ENCODE measurements at regions not wholly inside any gene's neighbourhood (a gene's known extent, or its start where the extent isn't known, plus 50 kb on each side); places are given as distances from the start of the nearest gene placed in this dataset.

DNA sequence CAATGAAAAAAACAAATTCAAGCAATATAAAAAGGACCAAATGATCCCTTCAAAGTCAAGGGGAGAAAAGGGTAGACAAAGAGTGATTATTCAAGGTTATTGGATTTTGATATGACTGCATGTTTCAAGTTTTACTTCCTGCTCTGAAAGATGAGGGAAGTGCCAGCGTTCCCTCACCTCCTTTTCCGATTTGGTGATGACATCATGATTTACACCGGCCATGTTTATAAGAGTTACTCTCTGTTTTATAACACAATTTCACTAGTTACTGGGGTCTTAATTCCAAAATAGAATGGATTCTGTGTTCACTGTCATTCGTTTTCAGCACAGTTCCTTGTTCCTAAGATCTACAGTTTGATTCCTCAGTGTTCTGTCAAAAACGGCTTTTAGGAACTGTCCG is 60.5 kb upstream of the CPXM2 start:
- no peak for DNase-seq (ENCODE audit: low spot score)

DNA sequence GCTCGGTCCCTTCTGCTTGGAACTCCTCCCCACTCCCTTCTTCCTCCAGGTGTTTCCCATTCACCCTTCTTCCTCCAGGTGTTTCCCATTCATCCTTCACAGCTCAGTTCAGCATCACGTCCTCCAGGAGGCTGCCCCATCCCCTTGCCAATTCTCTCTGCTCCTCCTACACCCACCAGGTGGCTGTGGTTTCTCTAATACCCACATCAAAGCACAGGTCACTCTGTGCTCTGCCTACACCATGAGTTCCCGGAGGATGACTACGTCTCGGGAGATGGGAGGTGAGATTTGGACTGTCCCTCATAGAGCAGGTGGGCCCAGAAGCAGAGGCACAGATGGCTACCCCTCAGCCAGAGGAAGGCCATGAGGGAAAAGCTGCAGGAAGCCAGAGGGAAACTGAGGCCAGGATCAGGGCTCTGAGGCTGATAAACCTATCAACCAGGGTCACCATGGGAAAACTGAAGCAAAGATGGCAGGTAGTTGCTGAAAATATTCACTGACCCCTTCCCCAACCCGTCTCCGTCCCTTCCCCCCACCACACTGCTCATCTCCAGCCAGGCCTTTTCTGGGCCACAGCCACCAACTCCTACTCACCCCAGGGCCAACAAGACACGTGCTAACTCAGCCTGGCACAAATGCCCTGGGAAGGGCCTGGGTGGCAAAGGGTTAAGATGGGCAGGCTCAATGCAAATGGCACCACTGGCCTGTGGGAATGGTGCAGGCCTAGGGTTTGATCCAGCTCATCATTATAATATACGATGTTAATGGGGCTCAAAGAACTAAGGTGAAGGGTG is 56.6 kb upstream of the CPXM2 start:
- DNase-seq (ENCODE audit: low spot score), result no peak

DNA sequence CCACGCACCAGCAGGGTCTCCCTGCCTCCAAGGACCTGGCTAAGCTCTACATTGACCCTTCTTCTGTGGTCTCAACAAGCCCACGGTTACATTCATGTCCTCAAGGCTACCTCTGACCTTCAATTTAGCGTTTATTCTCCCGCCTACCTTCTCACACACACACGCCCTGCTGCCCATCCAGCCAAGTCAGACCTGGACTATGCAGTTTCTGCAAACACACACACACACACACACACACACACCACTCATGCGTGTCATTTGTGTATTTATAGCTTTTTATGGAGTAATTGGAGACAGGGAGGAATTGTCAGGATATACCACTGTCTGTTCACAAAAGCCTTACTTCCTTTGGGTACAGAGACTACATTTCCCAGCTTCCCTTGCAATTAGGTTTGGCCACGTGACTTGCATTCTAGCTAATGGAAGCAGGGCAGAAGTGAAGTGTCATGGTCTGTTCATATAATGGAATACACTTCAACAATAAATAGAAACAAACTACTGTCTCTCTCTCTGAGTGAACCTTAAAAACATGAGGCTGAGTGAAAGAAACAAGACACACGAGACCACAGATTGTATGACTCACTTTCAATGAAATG is 53.8 kb upstream of the CPXM2 start:
- peak; percentile 65 for DNase-seq (ENCODE audit: low spot score)

DNA sequence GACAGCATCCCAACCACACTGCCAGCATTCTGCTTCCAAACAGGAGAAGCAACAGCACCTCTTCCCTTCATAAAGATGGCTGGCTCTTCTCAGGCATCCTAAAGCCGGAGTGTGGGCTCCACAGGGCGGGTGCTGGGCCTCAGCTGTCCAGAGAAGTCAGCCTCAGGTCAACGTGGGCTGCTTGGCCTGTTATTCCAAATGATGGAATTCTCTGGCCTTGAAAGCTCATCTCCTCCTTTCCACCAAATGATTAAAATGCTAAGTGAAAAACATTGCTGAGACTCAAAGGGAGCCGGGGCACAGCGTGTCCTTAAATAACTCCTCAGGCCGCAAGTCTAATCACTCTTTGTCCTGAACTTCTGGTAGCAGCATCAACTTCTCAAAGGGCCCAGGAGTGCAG is 53.1 kb upstream of the CPXM2 start:
- no peak for DNase-seq (ENCODE audit: low spot score)

DNA sequence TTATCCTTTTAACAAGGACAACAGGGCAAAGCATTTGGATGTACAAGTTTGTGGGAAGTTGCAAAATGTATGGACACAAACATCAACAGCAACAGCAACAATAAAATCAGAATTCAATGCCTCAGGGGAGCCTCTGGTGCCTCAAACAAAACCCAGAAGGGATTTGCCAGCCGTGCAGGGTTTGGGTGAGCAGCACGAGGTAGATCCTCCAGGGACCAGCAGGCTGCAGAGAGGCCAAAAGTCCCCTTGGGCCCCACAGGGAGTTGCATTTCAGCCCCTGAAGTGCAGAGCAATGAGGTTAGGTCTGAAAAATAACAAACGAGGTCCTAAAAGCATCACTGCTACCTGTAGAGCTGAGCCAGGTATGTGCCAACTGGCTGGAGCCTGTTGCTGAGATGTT is 51.7 kb upstream of the CPXM2 start:
- no peak for DNase-seq (ENCODE audit: low spot score)

DNA sequence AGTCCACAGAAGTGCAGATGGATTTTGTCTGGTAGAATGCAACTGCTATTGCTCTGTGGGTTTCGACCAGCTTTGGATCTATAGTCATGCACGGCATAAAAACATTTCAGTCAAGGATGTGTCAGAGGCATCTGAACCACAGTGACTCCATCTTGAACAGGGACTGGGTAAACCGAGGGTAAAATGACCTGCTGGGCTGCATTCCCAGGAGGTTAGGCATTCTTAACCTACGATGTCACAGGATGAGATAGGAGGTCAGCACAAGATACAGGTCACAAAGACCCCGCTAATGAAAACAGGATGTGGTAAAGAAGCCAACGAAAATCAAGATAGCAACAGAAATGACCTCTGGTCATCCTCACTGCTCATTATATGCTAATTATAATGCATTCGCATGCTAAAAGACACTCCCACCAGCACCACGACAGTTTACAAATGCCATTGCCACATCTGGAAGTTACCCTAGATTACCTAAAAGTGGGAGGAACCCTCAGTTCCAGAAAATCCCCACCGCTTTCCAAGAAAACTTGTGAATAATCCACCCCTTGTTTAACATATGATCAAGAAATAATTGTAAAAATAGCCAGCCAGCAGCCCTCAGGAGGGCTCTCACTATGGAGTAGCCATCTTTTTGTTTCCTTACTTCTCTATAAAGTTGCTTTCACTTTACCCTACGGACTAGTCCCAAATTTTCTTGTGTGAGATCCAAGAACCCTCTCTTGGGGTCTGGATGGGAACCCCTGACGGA is 50.7 kb upstream of the CPXM2 start:
- no peak for DNase-seq (ENCODE audit: low spot score)

Data from GM03348 (cell line).